ENCODE measurements at regions not wholly inside any gene's neighbourhood (a gene's known extent, or its start where the extent isn't known, plus 50 kb on each side); places are given as distances from the start of the nearest gene placed in this dataset.
"Not testable (repeated sequence)": the region's sequence is repeated elsewhere in the genome, so short reads cannot be mapped to it uniquely, and the experiment has no call there.

- DNase-seq (ENCODE audit: low read depth) = no peak
- no peak for TF ChIP-seq CTCF (IDR thresholded peaks at IDR 0.05; ENCODE audit: insufficient read depth, low read depth, low read length, missing control alignments)
- H3K4me3 ChIP-seq (ENCODE audit: low read depth, low read length) = no peak overlapping the region
These were observed 234.9 kb upstream of the PPP1R3A start for GRCh38 chr7:114153700-114154099.

GRCh38 chr7:114152314-114152938, 233.6 kb upstream of the PPP1R3A start:
- TF ChIP-seq CTCF (IDR thresholded peaks at IDR 0.05; ENCODE audit: insufficient read depth, low read depth, low read length, missing control alignments) = no peak
- DNase-seq (ENCODE audit: low read depth) = no peak
- H3K4me3 ChIP-seq (ENCODE audit: low read depth, low read length) = no peak overlapping the region

- TF ChIP-seq CTCF (IDR thresholded peaks at IDR 0.05; ENCODE audit: insufficient read depth, low read depth, low read length, missing control alignments) = no peak
- DNase-seq (ENCODE audit: low read depth) = peak; percentile 3
- H3K4me3 ChIP-seq (ENCODE audit: low read depth, low read length) = peak overlapping the region; percentile 33
These were observed 233.0 kb upstream of the PPP1R3A start for GRCh38 chr7:114151777-114152176.

GRCh38 chr7:114150689-114151088, 231.9 kb upstream of the PPP1R3A start:
- no peak for TF ChIP-seq CTCF (IDR thresholded peaks at IDR 0.05; ENCODE audit: insufficient read depth, low read depth, low read length, missing control alignments)
- no peak for DNase-seq (ENCODE audit: low read depth)
- H3K4me3 ChIP-seq (ENCODE audit: low read depth, low read length) = no peak overlapping the region

- TF ChIP-seq CTCF (IDR thresholded peaks at IDR 0.05; ENCODE audit: insufficient read depth, low read depth, low read length, missing control alignments) = no peak
- no peak overlapping the region for H3K4me3 ChIP-seq (ENCODE audit: low read depth, low read length)
- no peak for DNase-seq (ENCODE audit: low read depth)
These were observed 230.0 kb upstream of the PPP1R3A start for GRCh38 chr7:114148779-114149178.

- no peak overlapping the region for H3K4me3 ChIP-seq (ENCODE audit: low read depth, low read length)
- no peak for TF ChIP-seq CTCF (IDR thresholded peaks at IDR 0.05; ENCODE audit: insufficient read depth, low read depth, low read length, missing control alignments)
- no peak for DNase-seq (ENCODE audit: low read depth)
These were observed 222.6 kb upstream of the PPP1R3A start for GRCh38 chr7:114141415-114141814.

- no peak for TF ChIP-seq CTCF (IDR thresholded peaks at IDR 0.05; ENCODE audit: insufficient read depth, low read depth, low read length, missing control alignments)
- H3K4me3 ChIP-seq (ENCODE audit: low read depth, low read length) = no peak overlapping the region
- no peak for DNase-seq (ENCODE audit: low read depth)
These were observed 221.8 kb upstream of the PPP1R3A start for GRCh38 chr7:114140561-114140960.

GRCh38 chr7:114139690-114140089, 220.9 kb upstream of the PPP1R3A start:
- DNase-seq (ENCODE audit: low read depth); H3K4me3 ChIP-seq (ENCODE audit: low read depth, low read length): not testable (repeated sequence)

Measured in GM12865 (cell line).